Spinal cord (tissue), 9 donors: ENCODE measurements at regions not wholly inside any gene's neighbourhood (a gene's known extent, or its start where the extent isn't known, plus 50 kb on each side); places are given as distances from the start of the nearest gene placed in this dataset.
A peak's percentile ranks its signal among the peaks of the same experiment; 100 is the strongest.

ENCODE experiments used
- DNase-seq, 6 donors: peaks; one replicate each; pipeline versions ENCODE4 v3.0.0 to v3.0.0-alpha.2; 2013 to 2015; ENCODE audit warnings: low spot score in 6 of 6, low read depth in 4 of 6
- H3K27ac ChIP-seq: one replicate; pipeline ENCODE4 v1.5.1; 2013; ENCODE audit warnings: low read depth, low read length, control low read depth
- H3K27me3 ChIP-seq: one replicate; pipeline ENCODE4 v1.6.1; 2013; ENCODE audit warnings: low read length; ENCODE audit not compliant: control insufficient read depth, insufficient read depth
- H3K36me3 ChIP-seq: one replicate; pipeline ENCODE4 v1.6.1; 2013; ENCODE audit warnings: low read length; ENCODE audit not compliant: control insufficient read depth, insufficient read depth
- H3K4me1 ChIP-seq: one replicate; pipeline ENCODE4 v1.6.1; 2013; ENCODE audit warnings: low read length; ENCODE audit not compliant: control insufficient read depth, insufficient read depth
- H3K4me3 ChIP-seq: one replicate; pipeline ENCODE4 v1.5.1; 2013; ENCODE audit warnings: low read depth, low read length, control low read depth
- H3K9me3 ChIP-seq: one replicate; pipeline ENCODE4 v1.6.1; 2013; ENCODE audit warnings: low read length; ENCODE audit not compliant: control insufficient read depth, insufficient read depth
- WGBS: methylation state at CpG from one replicate; pipeline ENCODE4 v1.1.5; 2013; ENCODE audit warnings: missing lambda C conversion rate; ENCODE audit not compliant: insufficient coverage; 5-methylcytosine and 5-hydroxymethylcytosine counted together
- donor health status: healthy.

DNA sequence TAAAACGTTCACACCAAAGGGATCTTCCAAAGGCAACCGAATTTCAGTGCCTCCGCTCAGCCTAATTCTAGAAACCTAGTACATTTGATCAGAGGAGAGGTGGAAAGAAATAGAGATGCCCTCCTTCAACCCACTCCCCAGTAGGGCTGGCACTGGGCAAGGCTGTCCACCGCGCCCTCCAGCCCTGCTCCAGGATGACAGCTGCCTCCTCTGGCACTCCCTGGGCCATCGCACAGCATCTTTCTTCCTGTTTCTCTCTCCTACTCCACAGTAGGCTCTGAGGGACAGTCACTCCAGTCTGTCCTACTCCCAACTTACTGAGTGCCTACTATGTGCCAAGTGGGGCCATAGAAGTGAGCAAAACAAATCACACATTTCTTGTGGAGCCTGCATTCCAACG, 226.2 kb downstream of the SKIDA1 start:
- no peak for DNase-seq
- WGBS: 87% methylated on average over 4 of the region's 7 CpGs
- Histone ChIP-seq H3K4me1 (no peaks in the 10 kb centered on the region), H3K9me3 (no peaks in the 10 kb centered on the region), H3K4me3 (no peak overlapping the region), H3K27me3 (no peaks in the 10 kb centered on the region), H3K36me3 (no peaks in the 10 kb centered on the region), H3K27ac (no peak overlapping the region)

- no peak for DNase-seq
- H3K4me3 ChIP-seq: no peak overlapping the region
- H3K27me3 ChIP-seq: peaks cover 2% of the 10 kb centered on the region
- H3K4me1 ChIP-seq: no peaks in the 10 kb centered on the region
- H3K36me3 ChIP-seq: no peaks in the 10 kb centered on the region
- no CpG with 5 or more reads among the region's 2 CpGs for WGBS
- H3K27ac ChIP-seq: no peak overlapping the region
- no peaks in the 10 kb centered on the region for H3K9me3 ChIP-seq
Measured at GRCh38 chr10:21298701-21299100, 226.8 kb downstream of the SKIDA1 start.

GRCh38 chr10:21297603-21298383, 227.7 kb downstream of the SKIDA1 start:
- H3K36me3 ChIP-seq: no peaks in the 10 kb centered on the region
- no peak overlapping the region for H3K27ac ChIP-seq
- no peaks in the 10 kb centered on the region for H3K9me3 ChIP-seq
- no peak overlapping the region for H3K4me3 ChIP-seq
- WGBS: 47% methylated on average over 2 of the region's 6 CpGs
- no peak for DNase-seq
- no peaks in the 10 kb centered on the region for H3K4me1 ChIP-seq
- H3K27me3 ChIP-seq: peaks cover 2% of the 10 kb centered on the region

GRCh38 chr10:21296575-21297355, 228.7 kb downstream of the SKIDA1 start:
- H3K4me1 ChIP-seq: no peaks in the 10 kb centered on the region
- H3K9me3 ChIP-seq: no peaks in the 10 kb centered on the region
- H3K27ac ChIP-seq: no peak overlapping the region
- no peak for DNase-seq
- H3K36me3 ChIP-seq: no peaks in the 10 kb centered on the region
- WGBS: 87% methylated on average over 7 of the region's 13 CpGs
- no peak overlapping the region for H3K4me3 ChIP-seq
- H3K27me3 ChIP-seq: peaks cover 2% of the 10 kb centered on the region

- Histone ChIP-seq H3K4me1 (no peaks in the 10 kb centered on the region), H3K27me3 (peaks cover 2% of the 10 kb centered on the region), H3K27ac (peak overlapping the region; percentile 49), H3K9me3 (no peaks in the 10 kb centered on the region), H3K4me3 (peak overlapping the region; percentile 28), H3K36me3 (no peaks in the 10 kb centered on the region)
- DNase-seq: peak in 2 of 6 donors; percentile 30 to 53
- 28% methylated on average over 6 of the region's 9 CpGs for WGBS
Measured at GRCh38 chr10:21293518-21294356, 231.7 kb downstream of the SKIDA1 start.

DNA sequence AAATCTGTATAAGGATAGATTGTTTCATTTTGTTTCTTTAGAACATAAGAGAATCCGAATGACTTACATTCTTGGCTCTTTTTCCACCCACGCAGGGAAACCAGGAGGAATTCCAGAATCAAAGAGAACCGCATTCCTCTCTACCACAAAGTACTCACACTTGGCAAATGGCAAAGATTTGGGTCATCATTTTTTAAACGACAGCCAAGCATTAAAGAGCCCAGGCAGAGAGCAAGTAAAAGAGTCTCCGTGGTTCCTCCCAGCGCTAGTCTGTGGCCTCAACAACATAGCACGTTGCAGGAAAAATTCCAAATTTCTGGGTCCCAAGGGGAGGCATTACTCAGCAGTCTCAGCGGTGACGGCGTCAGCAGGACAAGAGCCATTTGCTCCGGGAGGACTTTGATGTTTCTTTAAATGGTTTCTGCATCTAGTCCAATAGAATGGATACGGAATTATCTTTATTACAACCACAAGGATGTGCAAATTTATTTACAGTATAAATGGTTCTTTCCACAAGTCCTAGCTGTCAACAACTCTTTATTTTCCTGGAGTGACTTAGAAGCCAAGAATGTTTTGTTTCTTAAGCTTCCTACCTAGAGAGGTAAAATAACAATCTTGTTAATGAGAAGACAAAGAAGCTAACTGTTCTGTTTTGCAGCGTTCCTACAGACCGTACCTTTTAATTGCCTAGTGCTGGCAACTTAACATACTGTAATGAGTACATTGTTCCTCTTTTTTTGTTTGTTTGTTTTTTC, 232.5 kb downstream of the SKIDA1 start:
- H3K27ac ChIP-seq: peak overlapping the region; percentile 49
- H3K9me3 ChIP-seq: no peaks in the 10 kb centered on the region
- no peaks in the 10 kb centered on the region for H3K36me3 ChIP-seq
- 4% methylated on average over 7 of the region's 14 CpGs for WGBS
- peaks cover 2% of the 10 kb centered on the region for H3K27me3 ChIP-seq
- peak in 5 of 6 donors; percentile 35 to 87 (median 62) for DNase-seq
- peak overlapping the region; percentile 28 for H3K4me3 ChIP-seq
- no peaks in the 10 kb centered on the region for H3K4me1 ChIP-seq

DNA sequence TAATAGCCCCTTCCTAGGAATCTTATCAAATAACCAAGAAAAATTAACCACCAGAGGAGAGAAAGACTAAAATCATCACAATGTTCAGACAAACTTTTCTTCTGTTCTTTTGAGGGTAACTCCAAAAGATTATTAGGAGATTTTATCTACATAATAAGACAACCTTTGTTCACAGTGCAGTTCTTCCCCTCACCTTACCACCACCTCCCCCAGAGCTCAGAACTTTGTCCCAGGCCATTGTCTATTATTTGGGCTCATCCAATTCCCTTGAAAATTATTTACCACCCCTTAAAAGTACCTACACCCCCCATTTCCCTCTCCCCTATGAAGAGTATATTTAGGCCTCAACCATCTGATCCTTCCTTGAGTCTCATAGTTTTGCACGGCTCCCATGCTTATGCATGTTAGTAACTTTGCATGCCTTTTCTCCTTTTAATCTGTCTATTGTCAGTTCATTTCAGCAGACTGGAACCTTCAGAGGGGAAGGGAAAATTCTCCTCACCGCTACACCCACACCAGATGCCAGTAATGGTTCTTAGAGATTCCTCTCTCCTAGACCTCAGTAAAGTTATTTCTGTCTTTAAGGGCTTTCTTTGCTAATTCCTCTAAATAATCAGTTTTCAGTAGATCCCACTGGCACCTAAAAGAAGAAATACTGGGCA, 234.9 kb downstream of the SKIDA1 start:
- H3K36me3 ChIP-seq: no peaks in the 10 kb centered on the region
- no peak for DNase-seq
- peaks cover 2% of the 10 kb centered on the region for H3K27me3 ChIP-seq
- H3K27ac ChIP-seq: no peak overlapping the region
- no CpG with 5 or more reads among the region's 2 CpGs for WGBS
- no peaks in the 10 kb centered on the region for H3K4me1 ChIP-seq
- peaks cover 6% of the 10 kb centered on the region for H3K9me3 ChIP-seq
- H3K4me3 ChIP-seq: no peak overlapping the region

GRCh38 chr10:21289961-21290360, 235.5 kb downstream of the SKIDA1 start:
- Histone ChIP-seq H3K27me3 (peaks cover 2% of the 10 kb centered on the region), H3K27ac (no peak overlapping the region), H3K4me3 (no peak overlapping the region), H3K36me3 (no peaks in the 10 kb centered on the region), H3K9me3 (peaks cover 6% of the 10 kb centered on the region), H3K4me1 (no peaks in the 10 kb centered on the region)
- no CpG with 5 or more reads among the region's 1 CpG for WGBS
- no peak for DNase-seq
